ENCODE measurements at regions not wholly inside any gene's neighbourhood (a gene's known extent, or its start where the extent isn't known, plus 50 kb on each side); places are given as distances from the start of the nearest gene placed in this dataset.

DNA sequence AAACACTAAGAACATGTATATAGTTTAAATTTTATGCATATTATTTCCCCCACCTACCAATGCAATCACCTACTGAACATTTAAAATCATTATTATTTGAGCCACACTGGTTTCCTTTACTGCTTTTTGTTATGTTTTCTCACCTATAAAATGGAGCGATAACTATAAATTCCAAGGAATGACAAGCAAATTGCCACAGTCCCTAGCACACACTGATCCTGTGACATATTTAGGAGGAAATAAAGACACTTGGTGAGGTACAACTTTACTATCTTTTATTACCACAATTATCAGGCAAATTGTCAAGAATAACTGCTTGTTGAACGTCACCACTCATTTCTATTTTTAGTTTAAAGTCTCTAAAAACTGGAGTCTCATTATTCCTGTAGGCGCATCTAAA is 1693.6 kb downstream of the EFNA5 start:
- Histone ChIP-seq H3K36me3 (replicated peaks in 1 of 2; ENCODE audit: control insufficient read depth in 1 of 2, insufficient read depth in 2 of 2, low read length in 1 of 2) (no peaks in the 10 kb centered on the region), H3K27me3 (ENCODE audit: insufficient read depth) (no peaks in the 10 kb centered on the region), H3K79me2 (ENCODE audit: insufficient read depth) (no peaks in the 10 kb centered on the region), H3K9ac (no peak overlapping the region), H3K27ac (ENCODE audit: low read depth in 2 of 2, low read length in 1 of 2) (no peak overlapping the region), H4K20me1 (ENCODE audit: insufficient read depth) (no peaks in the 10 kb centered on the region), H3K4me2 (no peak overlapping the region), H3K4me1 (ENCODE audit: control insufficient read depth in 1 of 2, insufficient read depth in 2 of 2, low read depth in 1 of 2, low read length in 1 of 2) (peaks cover 0 to 9% of the 10 kb centered on the region in 2 experiments; a peak in 1 of 4 replicates), H3K4me3 (ENCODE audit: low read depth in 2 of 2, low read length in 1 of 2) (no peak overlapping the region), H3K9me3 (no peaks in the 10 kb centered on the region), H3F3A (replicated peaks; ENCODE audit: insufficient read depth) (no peaks in the 10 kb centered on the region), H2AFZ (ENCODE audit: low read depth) (no peak overlapping the region), H3K9me2 (no peaks in the 10 kb centered on the region; the same call in 1 of the 2 replicates)
- DNase-seq = no peak
- CTCF ChIA-PET = no interaction called here
- TF ChIP-seq FOXJ3 (CRISPR knock-in tag; IDR thresholded peaks at IDR 0.05) (no peak), ELF1 (IDR thresholded peaks at IDR 0.05) (no peak), RXRA (IDR thresholded peaks at IDR 0.05; ENCODE audit: borderline replicate concordance, low read depth) (no peak), GABPA (IDR thresholded peaks at IDR 0.05; ENCODE audit: low read depth) (no peak), MAX (IDR thresholded peaks at IDR 0.05; ENCODE audit: low read depth) (no peak), CHD2 (IDR thresholded peaks at IDR 0.05; ENCODE audit: low read length, partially characterized antibody) (no peak), REST (IDR thresholded peaks at IDR 0.05; ENCODE audit: low read depth, low read length) (no peak), JUND (IDR thresholded peaks at IDR 0.05) (no peak), RCOR1 (IDR thresholded peaks at IDR 0.05; ENCODE audit: low read length) (no peak), TEAD4 (IDR thresholded peaks at IDR 0.05; ENCODE audit: borderline replicate concordance, insufficient read depth) (no peak), NRF1 (IDR thresholded peaks at IDR 0.05; ENCODE audit: low read depth, low read length) (no peak), FOXM1 (IDR thresholded peaks at IDR 0.05; ENCODE audit: low read depth) (no peak), IRF3 (IDR thresholded peaks at IDR 0.05; ENCODE audit: low read depth, low read length) (no peak), MXI1 (IDR thresholded peaks at IDR 0.05; ENCODE audit: low read depth, low read length) (no peak), MEF2A (IDR thresholded peaks at IDR 0.05; ENCODE audit: borderline replicate concordance, low read depth) (no peak), YY1 (IDR thresholded peaks at IDR 0.05; ENCODE audit: low read depth) (no peak), USF2 (IDR thresholded peaks at IDR 0.05; ENCODE audit: borderline replicate concordance, low read depth, low read length) (no peak)
- TF ChIP-seq, protein P1, sequence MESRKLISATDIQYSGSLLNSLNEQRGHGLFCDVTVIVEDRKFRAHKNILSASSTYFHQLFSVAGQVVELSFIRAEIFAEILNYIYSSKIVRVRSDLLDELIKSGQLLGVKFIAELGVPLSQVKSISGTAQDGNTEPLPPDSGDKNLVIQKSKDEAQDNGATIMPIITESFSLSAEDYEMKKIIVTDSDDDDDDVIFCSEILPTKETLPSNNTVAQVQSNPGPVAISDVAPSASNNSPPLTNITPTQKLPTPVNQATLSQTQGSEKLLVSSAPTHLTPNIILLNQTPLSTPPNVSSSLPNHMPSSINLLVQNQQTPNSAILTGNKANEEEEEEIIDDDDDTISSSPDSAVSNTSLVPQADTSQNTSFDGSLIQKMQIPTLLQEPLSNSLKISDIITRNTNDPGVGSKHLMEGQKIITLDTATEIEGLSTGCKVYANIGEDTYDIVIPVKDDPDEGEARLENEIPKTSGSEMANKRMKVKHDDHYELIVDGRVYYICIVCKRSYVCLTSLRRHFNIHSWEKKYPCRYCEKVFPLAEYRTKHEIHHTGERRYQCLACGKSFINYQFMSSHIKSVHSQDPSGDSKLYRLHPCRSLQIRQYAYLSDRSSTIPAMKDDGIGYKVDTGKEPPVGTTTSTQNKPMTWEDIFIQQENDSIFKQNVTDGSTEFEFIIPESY (IDR thresholded peaks at IDR 0.05; ENCODE audit: borderline replicate concordance, low read depth) = no peak
- TF ChIP-seq, protein P2, sequence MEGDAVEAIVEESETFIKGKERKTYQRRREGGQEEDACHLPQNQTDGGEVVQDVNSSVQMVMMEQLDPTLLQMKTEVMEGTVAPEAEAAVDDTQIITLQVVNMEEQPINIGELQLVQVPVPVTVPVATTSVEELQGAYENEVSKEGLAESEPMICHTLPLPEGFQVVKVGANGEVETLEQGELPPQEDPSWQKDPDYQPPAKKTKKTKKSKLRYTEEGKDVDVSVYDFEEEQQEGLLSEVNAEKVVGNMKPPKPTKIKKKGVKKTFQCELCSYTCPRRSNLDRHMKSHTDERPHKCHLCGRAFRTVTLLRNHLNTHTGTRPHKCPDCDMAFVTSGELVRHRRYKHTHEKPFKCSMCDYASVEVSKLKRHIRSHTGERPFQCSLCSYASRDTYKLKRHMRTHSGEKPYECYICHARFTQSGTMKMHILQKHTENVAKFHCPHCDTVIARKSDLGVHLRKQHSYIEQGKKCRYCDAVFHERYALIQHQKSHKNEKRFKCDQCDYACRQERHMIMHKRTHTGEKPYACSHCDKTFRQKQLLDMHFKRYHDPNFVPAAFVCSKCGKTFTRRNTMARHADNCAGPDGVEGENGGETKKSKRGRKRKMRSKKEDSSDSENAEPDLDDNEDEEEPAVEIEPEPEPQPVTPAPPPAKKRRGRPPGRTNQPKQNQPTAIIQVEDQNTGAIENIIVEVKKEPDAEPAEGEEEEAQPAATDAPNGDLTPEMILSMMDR (IDR thresholded peaks at IDR 0.05) = no peak
- 98% methylated on average over 3 of the region's 3 CpGs for WGBS (ENCODE audit: low lambda C conversion rate)
- POLR2A ChIA-PET = no interaction called here
